Smooth muscle cell (in vitro differentiated cells): ENCODE measurements at regions not wholly inside any gene's neighbourhood (a gene's known extent, or its start where the extent isn't known, plus 50 kb on each side); places are given as distances from the start of the nearest gene placed in this dataset.

Source experiments
- DNase-seq: peaks from one replicate; lab custom pipeline; 2025; ENCODE audit not compliant: unreplicated experiment; lab: John Stamatoyannopoulos, UW
- H2AFZ ChIP-seq: fragments of 200-600 bp; sonication (generic); 2 replicates; pipeline ENCODE4 v1.6.0; 2016; ENCODE audit warnings: antibody characterized with exemption, low read depth, mild to moderate bottlenecking
- H3F3A ChIP-seq: fragments of 200-600 bp; sonication (generic); 2 replicates; pipeline ENCODE4 v1.6.0; 2017; ENCODE audit warnings: antibody characterized with exemption, low read depth
- H3K27ac ChIP-seq: fragments of 200-600 bp; sonication (generic); 2 replicates; pipeline ENCODE4 v1.5.1; 2016; ENCODE audit warnings: low read depth, mild to moderate bottlenecking
- H3K27me3 ChIP-seq: fragments of 200-600 bp; sonication (generic); 2 replicates; pipeline ENCODE4 v1.6.1; 2016; ENCODE audit warnings: low read depth, mild to moderate bottlenecking
- H3K36me3 ChIP-seq: fragments of 200-600 bp; sonication (generic); 2 replicates; pipeline ENCODE4 v1.5.1; 2016; ENCODE audit warnings: low read depth
- H3K4me1 ChIP-seq: fragments of 200-600 bp; sonication (generic); 2 replicates; pipeline ENCODE4 v1.5.1; 2016; ENCODE audit warnings: low read depth
- H3K4me2 ChIP-seq: fragments of 200-600 bp; sonication (generic); 2 replicates; pipeline ENCODE4 v1.6.0; 2016; ENCODE audit warnings: mild to moderate bottlenecking
- H3K4me3 ChIP-seq: fragments of 200-600 bp; sonication (generic); 2 replicates; pipeline ENCODE4 v1.5.1; 2016; ENCODE audit warnings: mild to moderate bottlenecking
- H3K79me2 ChIP-seq: fragments of 200-600 bp; sonication (generic); 2 replicates; pipeline ENCODE4 v1.6.0; 2016; ENCODE audit warnings: low read depth, mild to moderate bottlenecking
- H3K9ac ChIP-seq: fragments of 200-600 bp; sonication (generic); 2 replicates; pipeline ENCODE4 v1.6.0; 2016; ENCODE audit warnings: low read depth
- H3K9me3 ChIP-seq: fragments of 200-600 bp; sonication (generic); replicated peaks from 2 replicates; pipeline ENCODE4 v1.5.1; 2016; ENCODE audit warnings: low read depth
- H4K20me1 ChIP-seq: fragments of 200-600 bp; sonication (generic); 2 replicates; pipeline ENCODE4 v1.6.0; 2016; ENCODE audit warnings: low read depth
- WGBS: methylation state at CpG from one replicate; pipeline ENCODE4 v1.1.7; 2016; ENCODE audit warnings: low lambda C conversion rate; 5-methylcytosine and 5-hydroxymethylcytosine counted together
- TF ChIP-seq, protein P1 (sequence below): fragments of 200-600 bp; sonication (generic); IDR thresholded peaks from 2 replicates; pipeline ENCODE4 v1.5.1; 2017; ENCODE audit warnings: borderline replicate concordance, mild to moderate bottlenecking, antibody characterized with exemption; ENCODE audit not compliant: insufficient read depth, poor library complexity, severe bottlenecking

DNA sequence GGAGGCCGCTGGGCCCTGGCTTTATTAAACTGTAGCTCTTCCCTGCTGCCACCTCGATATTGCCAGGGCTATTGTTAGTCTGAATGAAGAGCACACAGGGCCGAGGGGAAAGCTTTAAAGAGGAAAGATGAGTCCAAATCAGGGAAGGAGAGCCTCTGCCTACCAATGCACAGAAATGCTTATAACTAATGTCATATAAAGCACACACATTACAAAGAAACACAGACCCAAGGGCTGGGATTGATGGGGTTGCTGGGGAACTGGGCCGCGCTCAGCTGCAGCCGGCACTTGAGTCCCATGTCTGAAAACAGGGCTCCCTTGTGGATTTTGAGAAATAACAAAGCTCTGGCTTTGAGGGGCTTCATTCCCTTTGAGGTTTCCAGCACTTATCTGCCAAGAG lies 232.6 kb downstream of the CD83 start:
- no peaks in the 10 kb centered on the region for H3K9me3 ChIP-seq
- no peaks in the 10 kb centered on the region for H3F3A ChIP-seq
- no peak overlapping the region for H2AFZ ChIP-seq
- no peak overlapping the region for H3K4me3 ChIP-seq
- no peak for DNase-seq
- H4K20me1 ChIP-seq: no peaks in the 10 kb centered on the region
- H3K27ac ChIP-seq: no peak overlapping the region
- H3K9ac ChIP-seq: no peak overlapping the region
- H3K27me3 ChIP-seq: peaks cover 16% of the 10 kb centered on the region
- no peaks in the 10 kb centered on the region for H3K36me3 ChIP-seq
- TF ChIP-seq, protein P1, sequence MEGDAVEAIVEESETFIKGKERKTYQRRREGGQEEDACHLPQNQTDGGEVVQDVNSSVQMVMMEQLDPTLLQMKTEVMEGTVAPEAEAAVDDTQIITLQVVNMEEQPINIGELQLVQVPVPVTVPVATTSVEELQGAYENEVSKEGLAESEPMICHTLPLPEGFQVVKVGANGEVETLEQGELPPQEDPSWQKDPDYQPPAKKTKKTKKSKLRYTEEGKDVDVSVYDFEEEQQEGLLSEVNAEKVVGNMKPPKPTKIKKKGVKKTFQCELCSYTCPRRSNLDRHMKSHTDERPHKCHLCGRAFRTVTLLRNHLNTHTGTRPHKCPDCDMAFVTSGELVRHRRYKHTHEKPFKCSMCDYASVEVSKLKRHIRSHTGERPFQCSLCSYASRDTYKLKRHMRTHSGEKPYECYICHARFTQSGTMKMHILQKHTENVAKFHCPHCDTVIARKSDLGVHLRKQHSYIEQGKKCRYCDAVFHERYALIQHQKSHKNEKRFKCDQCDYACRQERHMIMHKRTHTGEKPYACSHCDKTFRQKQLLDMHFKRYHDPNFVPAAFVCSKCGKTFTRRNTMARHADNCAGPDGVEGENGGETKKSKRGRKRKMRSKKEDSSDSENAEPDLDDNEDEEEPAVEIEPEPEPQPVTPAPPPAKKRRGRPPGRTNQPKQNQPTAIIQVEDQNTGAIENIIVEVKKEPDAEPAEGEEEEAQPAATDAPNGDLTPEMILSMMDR: no peak
- WGBS: 88% methylated on average over 6 of the region's 6 CpGs
- no peak overlapping the region for H3K4me2 ChIP-seq
- H3K4me1 ChIP-seq: no peaks in the 10 kb centered on the region
- H3K79me2 ChIP-seq: no peaks in the 10 kb centered on the region

DNA sequence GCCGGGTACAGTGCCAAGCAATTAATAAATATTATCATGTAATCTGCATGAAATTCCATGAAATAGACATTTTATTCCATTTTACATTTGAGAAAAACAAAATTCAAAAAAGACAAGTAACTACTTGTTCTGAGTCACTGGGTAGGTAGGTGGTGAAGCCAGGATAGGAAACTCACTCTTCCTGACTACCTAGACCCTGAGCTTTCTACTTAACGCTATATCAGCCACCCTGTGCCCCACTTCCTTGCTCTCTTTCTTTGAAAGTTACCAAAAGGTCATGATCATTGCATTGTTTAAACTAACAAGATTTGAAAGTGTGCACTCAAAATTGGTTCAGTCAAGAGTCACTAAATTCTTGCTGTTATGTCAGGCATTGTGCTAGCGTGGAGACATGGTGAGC lies 235.7 kb downstream of the CD83 start:
- H3K27me3 ChIP-seq: peaks cover 2% of the 10 kb centered on the region
- no peak overlapping the region for H3K27ac ChIP-seq
- no peaks in the 10 kb centered on the region for H3K79me2 ChIP-seq
- no peaks in the 10 kb centered on the region for H3K36me3 ChIP-seq
- H3K9me3 ChIP-seq: no peaks in the 10 kb centered on the region
- H3K4me1 ChIP-seq: no peaks in the 10 kb centered on the region
- H3K9ac ChIP-seq: no peak overlapping the region
- no peak overlapping the region for H3K4me2 ChIP-seq
- no peak overlapping the region for H3K4me3 ChIP-seq
- DNase-seq: no peak
- 93% methylated on average over 3 of the region's 3 CpGs for WGBS
- TF ChIP-seq, protein P1: no peak
- H2AFZ ChIP-seq: no peak overlapping the region
- no peaks in the 10 kb centered on the region for H4K20me1 ChIP-seq
- no peaks in the 10 kb centered on the region for H3F3A ChIP-seq

DNA sequence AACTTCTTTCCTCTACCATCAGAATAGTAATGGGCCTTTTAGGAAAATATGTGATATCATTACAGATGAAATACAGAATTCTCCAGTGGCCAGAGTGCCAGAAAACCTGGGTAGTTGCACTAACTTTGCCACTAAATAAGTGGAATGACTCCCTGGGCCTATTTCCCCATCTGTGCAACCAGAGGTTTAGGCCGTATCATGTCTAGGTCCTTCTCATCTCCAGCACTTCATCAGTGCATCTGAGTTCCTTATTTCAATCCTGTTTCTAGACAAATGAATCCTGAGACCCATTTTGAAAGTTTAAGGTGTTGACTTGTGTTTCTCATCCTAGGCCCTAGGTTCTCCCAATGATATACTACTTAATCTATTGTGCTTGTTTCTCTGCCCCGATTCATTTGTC lies 236.2 kb downstream of the CD83 start:
- Histone ChIP-seq H3K4me1 (no peaks in the 10 kb centered on the region), H2AFZ (no peak overlapping the region), H3K9me3 (no peaks in the 10 kb centered on the region), H3K4me3 (no peak overlapping the region), H3K27ac (no peak overlapping the region), H3K4me2 (no peak overlapping the region), H4K20me1 (no peaks in the 10 kb centered on the region), H3K79me2 (no peaks in the 10 kb centered on the region), H3K9ac (no peak overlapping the region), H3K27me3 (no peaks in the 10 kb centered on the region), H3K36me3 (no peaks in the 10 kb centered on the region), H3F3A (no peaks in the 10 kb centered on the region)
- TF ChIP-seq, protein P1: no peak
- DNase-seq: no peak
- WGBS: 93% methylated on average over 2 of the region's 2 CpGs

DNA sequence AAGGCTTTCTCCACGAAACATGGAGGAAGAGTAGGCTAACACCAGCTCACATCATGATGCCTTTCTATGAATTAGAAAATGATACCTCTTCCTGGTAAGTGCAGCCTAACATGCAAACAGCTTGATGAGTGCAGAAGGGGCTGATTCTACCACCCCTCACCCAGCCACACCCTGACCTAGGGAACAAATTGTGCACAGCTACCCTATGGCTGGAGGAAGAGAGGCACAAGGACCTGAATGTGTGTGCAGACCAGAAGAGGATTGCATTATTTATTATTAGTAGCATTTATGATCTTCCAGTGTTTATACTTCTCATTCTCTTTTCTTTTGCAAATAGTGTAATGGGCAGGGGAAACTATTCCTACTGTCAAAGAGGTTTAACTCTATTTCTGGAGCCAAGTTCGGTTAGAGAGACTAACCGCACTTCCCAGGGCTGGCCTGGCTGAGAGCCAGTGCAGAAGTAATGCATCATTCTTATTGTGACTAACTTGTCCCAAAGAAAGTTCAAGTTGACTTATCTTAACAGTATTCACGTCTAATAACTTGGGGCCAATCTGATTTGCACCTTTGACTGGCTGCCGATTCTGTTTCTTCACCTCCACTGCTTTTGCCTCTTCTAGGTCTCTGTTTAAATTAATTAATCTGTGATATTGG lies 237.5 kb downstream of the CD83 start:
- Histone ChIP-seq H3K36me3 (no peaks in the 10 kb centered on the region), H2AFZ (no peak overlapping the region), H4K20me1 (no peaks in the 10 kb centered on the region), H3K4me3 (no peak overlapping the region), H3K9ac (no peak overlapping the region), H3K27me3 (no peaks in the 10 kb centered on the region), H3F3A (no peaks in the 10 kb centered on the region), H3K27ac (no peak overlapping the region), H3K4me1 (no peaks in the 10 kb centered on the region), H3K4me2 (no peak overlapping the region), H3K79me2 (no peaks in the 10 kb centered on the region), H3K9me3 (no peaks in the 10 kb centered on the region)
- no peak for DNase-seq
- TF ChIP-seq, protein P1: no peak
- WGBS: 77% methylated on average over 5 of the region's 5 CpGs
